GM12878 (cell line): ENCODE measurements at regions not wholly inside any gene's neighbourhood (a gene's known extent, or its start where the extent isn't known, plus 50 kb on each side); places are given as distances from the start of the nearest gene placed in this dataset.
"Not testable (repeated sequence)": the region's sequence is repeated elsewhere in the genome, so short reads cannot be mapped to it uniquely, and the experiment has no call there.

ENCODE experiments used
- ATAC-seq: fragments of 200-7000 bp; cut with Tn5 transposase; 3 replicates; pipeline ENCODE4 v1.9.1; 2020; ENCODE audit warnings: mild to moderate bottlenecking, moderate library complexity
- BruUV-seq: library from RNA; stranded (reverse); fragments of 400-500 nt; replicated peaks from 2 replicates; lab custom pipeline; 2021; lab: Mats Ljungman, UMichigan
- CTCF ChIA-PET: fragments of 300-600 bp; sonication (Branson Sonifier 250); formaldehyde crosslinking; extraction: SDS; loops from one replicate; lab custom pipeline; 2021; ENCODE audit warnings: inconsistent platforms; lab: Yijun Ruan, JAX
- POLR2A ChIA-PET: fragments of 350-600 bp; formaldehyde crosslinking; extraction: SDS; loops from one replicate; lab custom pipeline; 2021; ENCODE audit warnings: inconsistent platforms; lab: Charles Lee
- RAD21 ChIA-PET: fragments of 300-600 bp; sonication (Branson Sonifier 250); formaldehyde crosslinking; loops from one replicate; lab custom pipeline; 2023; ENCODE audit warnings: antibody characterized with exemption; ENCODE audit not compliant: unreplicated experiment; lab: Charles Lee
- SMC1A ChIA-PET: fragments of 300-600 bp; sonication (Branson Sonifier 250); formaldehyde crosslinking; loops from one replicate; lab custom pipeline; 2023; ENCODE audit not compliant: unreplicated experiment, uncharacterized antibody; lab: Charles Lee
- DNase-seq: peaks from one replicate; pipeline ENCODE4 v3.0.0-alpha.2; 2011; ENCODE audit warnings: low read depth, low spot score
- FAIRE-seq: peaks from 3 replicates; lab custom pipeline; 2011; peaks lifted over from hg19 to GRCh38; lab: Jason Lieb, UNC
- H2AFZ ChIP-seq: 2 replicates; pipeline ENCODE4 v1.6.0; 2011; ENCODE audit warnings: low read depth, low read length, control low read depth; ENCODE audit not compliant: control insufficient read depth
- H3K27ac ChIP-seq: 2 replicates; pipeline ENCODE4 v1.5.1; 2011; ENCODE audit warnings: control low read depth; ENCODE audit not compliant: control insufficient read depth, insufficient read depth
- H3K27me3 ChIP-seq, 2 experiments: replicated peaks in 1 of 2; 2 replicates each; pipeline versions ENCODE4 v1.6.0 to v1.6.1; 2011; ENCODE audit warnings: low read length in 1 of 2; ENCODE audit not compliant: control insufficient read depth in 2 of 2, insufficient read depth in 2 of 2
- H3K36me3 ChIP-seq, 2 experiments: 2 replicates each; pipeline ENCODE4 v1.5.1; 2011; ENCODE audit warnings: low read length in 1 of 2; ENCODE audit not compliant: control insufficient read depth in 2 of 2, insufficient read depth in 2 of 2
- H3K4me1 ChIP-seq: 2 replicates; pipeline ENCODE4 v1.6.1; 2011; ENCODE audit warnings: mild to moderate bottlenecking, low read length, moderate library complexity, mixed read lengths; ENCODE audit not compliant: control insufficient read depth, insufficient read depth
- H3K4me2 ChIP-seq: 2 replicates; pipeline ENCODE4 v1.6.0; 2011; ENCODE audit warnings: control low read depth; ENCODE audit not compliant: control insufficient read depth, insufficient read depth
- H3K4me3 ChIP-seq: fragments of 200-600 bp; sonication (generic); 2 replicates; pipeline ENCODE4 v1.5.1; 2016
- H3K79me2 ChIP-seq: 2 replicates; pipeline ENCODE4 v1.6.0; 2011; ENCODE audit warnings: low read length; ENCODE audit not compliant: control insufficient read depth, insufficient read depth
- H3K9ac ChIP-seq: 2 replicates; pipeline ENCODE4 v1.8.0; 2011; ENCODE audit warnings: low read length, control low read depth, mixed read lengths; ENCODE audit not compliant: control insufficient read depth, insufficient read depth
- H3K9me3 ChIP-seq: replicated peaks from 3 replicates; pipeline ENCODE4 v1.5.1; 2011; ENCODE audit warnings: mild to moderate bottlenecking, low read length; ENCODE audit not compliant: control insufficient read depth, insufficient read depth
- H4K20me1 ChIP-seq: 2 replicates; pipeline ENCODE4 v1.6.0; 2011; ENCODE audit not compliant: control insufficient read depth, insufficient read depth
- CBX3 ChIP-seq: fragments of 200-600 bp; sonication (generic); IDR thresholded peaks from 2 replicates; pipeline ENCODE4 v1.6.1; 2016; ENCODE audit warnings: low read depth, borderline replicate concordance
- DPF2 ChIP-seq: fragments of 450-650 bp; IDR thresholded peaks from 2 replicates; pipeline ENCODE4 v1.6.1; 2017; ENCODE audit warnings: mild to moderate bottlenecking
- FOXM1 ChIP-seq: IDR thresholded peaks from 2 replicates; pipeline ENCODE4 v1.6.1; 2012; ENCODE audit warnings: low read depth, mild to moderate bottlenecking, inconsistent platforms, low read length, moderate library complexity
- HDGF ChIP-seq: fragments of 450-650 bp; IDR thresholded peaks from 2 replicates; pipeline ENCODE4 v1.6.1; 2016; ENCODE audit warnings: antibody characterized with exemption
- KDM1A ChIP-seq: fragments of 200-600 bp; sonication (generic); IDR thresholded peaks from 2 replicates; pipeline ENCODE4 v1.6.1; 2016; ENCODE audit warnings: borderline replicate concordance
- MYC ChIP-seq: IDR thresholded peaks from 2 replicates; pipeline ENCODE4 v1.6.1; 2011; ENCODE audit warnings: mild to moderate bottlenecking, low read length, moderate library complexity, inconsistent platforms; ENCODE audit not compliant: insufficient read depth, insufficient replicate concordance, insufficient read length, severe bottlenecking
- NFYA ChIP-seq: IDR thresholded peaks from 2 replicates; pipeline ENCODE4 v1.6.1; 2011; ENCODE audit warnings: low read depth, mild to moderate bottlenecking, low read length, improper control_type of control experiment, borderline replicate concordance
- NR2C1 ChIP-seq: fragments of 450-650 bp; IDR thresholded peaks from 2 replicates; pipeline ENCODE4 v1.6.1; 2017; ENCODE audit warnings: antibody characterized with exemption, mild to moderate bottlenecking, moderate library complexity
- SIX5 ChIP-seq: IDR thresholded peaks from 2 replicates; pipeline ENCODE4 v1.6.1; 2011; ENCODE audit warnings: mild to moderate bottlenecking, low read depth, low read length, moderate library complexity; ENCODE audit not compliant: severe bottlenecking
- SMAD1 ChIP-seq: fragments of 450-650 bp; IDR thresholded peaks from 2 replicates; pipeline ENCODE4 v1.6.1; 2018; ENCODE audit warnings: mild to moderate bottlenecking, low read depth; ENCODE audit not compliant: partially characterized antibody
- TBL1XR1 ChIP-seq: IDR thresholded peaks from 2 replicates; pipeline ENCODE4 v1.6.1; 2012; ENCODE audit warnings: low read depth, low read length, improper control_type of control experiment
- WGBS: methylation state at CpG from one replicate; pipeline ENCODE4 v1.1.6; 2016; ENCODE audit warnings: low lambda C conversion rate; ENCODE audit not compliant: insufficient replicate concordance, insufficient coverage; ENCODE audit errors: missing lambda C conversion rate; 5-methylcytosine and 5-hydroxymethylcytosine counted together
- in situ Hi-C: fragments of 300-500 bp; cut with MboI; formaldehyde crosslinking; loops from 9 replicates; pipeline ENCODE4 v1.14.3; 2018; ENCODE audit warnings: mixed read lengths
- intact Hi-C: fragments of 100-400 bp; cut with micrococcal nuclease; formaldehyde crosslinking; loops from one replicate; pipeline ENCODE4 v1.14.2; 2022; ENCODE audit not compliant: unreplicated experiment

DNA sequence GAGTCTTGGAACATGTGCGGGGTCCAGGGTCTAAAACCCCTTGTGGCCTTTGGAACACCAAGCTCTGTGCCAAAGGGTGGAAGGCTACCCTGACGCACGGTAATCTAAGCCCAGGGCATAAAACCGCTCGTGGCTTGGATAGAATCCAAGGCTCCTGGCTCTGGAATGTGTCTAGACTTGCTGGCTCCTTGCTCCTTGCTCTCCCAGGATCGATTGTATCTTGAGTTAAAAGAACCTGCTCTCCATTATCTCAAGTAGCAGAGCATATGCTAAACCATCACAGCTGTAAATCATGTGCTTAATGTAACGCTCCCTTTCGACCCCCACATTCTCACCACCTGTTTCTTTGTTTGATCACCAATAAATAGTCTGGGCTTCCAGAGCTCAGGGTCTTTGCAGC lies 50.3 kb downstream of the TLCD4 start:
- DNase-seq, BruUV-seq, FAIRE-seq, H2AFZ ChIP-seq, RAD21 ChIA-PET, H3K27ac ChIP-seq, H4K20me1 ChIP-seq, H3K4me3 ChIP-seq, H3K27me3 ChIP-seq, H3K4me1 ChIP-seq, intact Hi-C loops, SMC1A ChIA-PET, H3K36me3 ChIP-seq, H3K79me2 ChIP-seq, POLR2A ChIA-PET, ATAC-seq, H3K4me2 ChIP-seq, H3K9me3 ChIP-seq, H3K9ac ChIP-seq, in situ Hi-C loops: not testable (repeated sequence)
- WGBS = 42% methylated on average over 8 of the region's 8 CpGs
- CTCF ChIA-PET = interaction anchor here (0.6 kb wide), 1 partner anchor 1655 kb away, joined by 3 read pairs; no protein-coding TSS in a partner anchor

GRCh38 chr1:95168028-95168427 lies 50.9 kb downstream of the TLCD4 start:
- intact Hi-C loops = no loop called here
- ChIA-PET CTCF (no interaction called here), SMC1A (no interaction called here), POLR2A (no interaction called here), RAD21 (no interaction called here)
- H4K20me1 ChIP-seq = no peaks in the 10 kb centered on the region
- TF ChIP-seq NR2C1 (no peak), TBL1XR1 (no peak), FOXM1 (no peak), SMAD1 (no peak), HDGF (no peak), KDM1A (no peak), CBX3 (no peak), DPF2 (no peak), SIX5 (no peak), NFYA (no peak), MYC (no peak)
- ATAC-seq (no peak), FAIRE-seq (no peak), DNase-seq (no peak)
- 56% methylated on average over 2 of the region's 2 CpGs for WGBS
- H3K36me3 ChIP-seq = no peaks in the 10 kb centered on the region
- in situ Hi-C loops = no loop called here
- no peaks in the 10 kb centered on the region for H3K79me2 ChIP-seq
- H2AFZ ChIP-seq = no peak overlapping the region
- no peak overlapping the region for H3K27ac ChIP-seq
- no peaks in the 10 kb centered on the region for H3K4me1 ChIP-seq
- no peaks in the 10 kb centered on the region for H3K9me3 ChIP-seq
- BruUV-seq = no TSS peak
- no peaks in the 10 kb centered on the region for H3K27me3 ChIP-seq
- no peak overlapping the region for H3K9ac ChIP-seq
- H3K4me2 ChIP-seq = no peak overlapping the region
- no peak overlapping the region for H3K4me3 ChIP-seq
